Heart right ventricle (tissue), 16 donors: ENCODE measurements at regions not wholly inside any gene's neighbourhood (a gene's known extent, or its start where the extent isn't known, plus 50 kb on each side); places are given as distances from the start of the nearest gene placed in this dataset.

Experiments
- ATAC-seq, 8 donors: fragments of 200-7000 bp; cut with Tn5 transposase; one replicate each; pipeline ENCODE4 v1.9.1; 2020; ENCODE audit warnings: mild to moderate bottlenecking in 8 of 8, moderate library complexity in 8 of 8, moderate number of reproducible peaks in 1 of 8
- DNase-seq, 2 donors: peaks; one replicate each; pipeline ENCODE4 v3.0.0-alpha.2; 2020
- H3K27ac ChIP-seq, 10 donors: fragments of 200-600 bp; sonication (generic) in 2 of 10; one replicate each; pipeline versions ENCODE4 v1.5.0 to v1.8.0; 2020 to 2022; ENCODE audit warnings: mild to moderate bottlenecking in 3 of 10
- H3K27me3 ChIP-seq, 7 donors: fragments of 200-600 bp; one replicate each; pipeline ENCODE4 v1.8.0; 2021 to 2022; ENCODE audit warnings: mild to moderate bottlenecking in 2 of 7
- H3K36me3 ChIP-seq, 9 donors: fragments of 200-600 bp; sonication (generic) in 1 of 9; one replicate each; pipeline versions ENCODE4 v1.5.0 to v1.8.0; 2020 to 2022; ENCODE audit warnings: mild to moderate bottlenecking in 2 of 9
- H3K4me1 ChIP-seq, 9 donors: fragments of 200-600 bp; sonication (generic) in 1 of 9; one replicate each; pipeline versions ENCODE4 v1.5.0 to v1.8.0; 2020 to 2022; ENCODE audit warnings: mild to moderate bottlenecking in 4 of 9
- H3K4me3 ChIP-seq, 10 donors: fragments of 200-600 bp; sonication (generic) in 2 of 10; one replicate each; pipeline versions ENCODE4 v1.5.0 to v1.8.0; 2020 to 2022; ENCODE audit warnings: mild to moderate bottlenecking in 7 of 10, moderate library complexity in 2 of 10
- H3K9me3 ChIP-seq, 11 donors: fragments of 200-600 bp in 10 of 11; sonication (generic) in 2 of 11; one replicate each; pipeline versions ENCODE4 v1.5.0 to v1.8.0; 2013 to 2022; ENCODE audit warnings: mild to moderate bottlenecking in 2 of 11, control low read depth in 1 of 11, moderate library complexity in 1 of 11
- WGBS, 2 donors: extraction: QIAGEN DNeasy Blood & Tissue Kit; methylation state at CpG; one replicate each; pipeline ENCODE4 v1.1.7; 2013; ENCODE audit warnings: inconsistent platforms in 1 of 2; 5-methylcytosine and 5-hydroxymethylcytosine counted together
- intact Hi-C, 10 donors: fragments of 100-400 bp; cut with DNase I; formaldehyde crosslinking; loops; one replicate each; pipeline versions ENCODE4 v1.11.1 to v1.14.2; 2022
- TF ChIP-seq, protein P1 (sequence below), 9 donors: fragments of 200-600 bp; sonication (generic) in 2 of 9; IDR thresholded peaks; one replicate each; pipeline versions ENCODE4 v1.5.0 to v1.8.0; 2021 to 2022; ENCODE audit warnings: antibody characterized with exemption in 9 of 9, mild to moderate bottlenecking in 5 of 9, moderate library complexity in 1 of 9
- donor health status: Arrhythmogenic right ventricular cardiomyopathy.
- donor health status: ischemic (EF 13 %, LVEDD 7.1; RV severe dilation, severe dysfunction).
- donor health status: healthy with polysubstance abuse.
- donor health status: DM: no; HTN: yes; CAD: no.
- donor health status: DM: no; HTN: no; CAD: no.
- donor health status: ischemic (EF 25% LVEDD 6.9; RV normal size, moderate dysfunction).
- donor health status: ischemic (EF 25% LVEDD 5.7; RV mildly dilated, moderate dysfunction).
- donor health status: healthy.
- donor health status: DM: yes; HTN: yes; CAD: no.
- donor health status: Ischemic cardiomyopathy.
- donor health status: ischemic (EF 35%, LVEDD 5.7; RV mildly dilated, moderate dysfunction).
- donor health status: nonischemic (EF 11% LVEDD 7.7; RV severe dilation, severe dysfunction).
- donor health status: DM: yes; HTN: yes; CAD: no.
- donor health status: PGD.
- donor health status: ischemic (EF 29% LVEDD 5.4; RV normal size, mild dysfunction).
- donor health status: nonischemic (EF 23%, LVEDD 6.1; RV moderate dilation, normal function).

DNA sequence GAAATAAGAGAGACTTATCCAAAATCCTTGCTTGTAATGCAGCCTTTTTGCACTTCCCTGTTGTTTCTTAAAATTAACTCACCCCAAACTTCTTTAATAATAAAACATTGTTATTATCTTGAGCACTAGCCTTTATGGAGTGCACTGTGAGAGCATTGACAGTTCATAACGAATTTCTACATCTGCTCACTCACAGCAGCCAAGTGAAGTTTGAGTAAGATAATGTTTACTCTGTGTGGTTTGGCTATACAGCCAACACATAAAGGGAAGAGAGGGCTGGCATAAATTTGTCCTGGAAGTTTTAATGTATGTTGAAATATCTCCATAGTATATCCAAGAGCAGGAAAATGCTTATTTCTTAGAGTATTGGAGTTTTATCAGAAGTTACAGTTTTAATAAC lies 227.9 kb downstream of the FRK start:
- ATAC-seq (no peak), DNase-seq (no peak)
- intact Hi-C loops: no loop called here
- TF ChIP-seq, protein P1, sequence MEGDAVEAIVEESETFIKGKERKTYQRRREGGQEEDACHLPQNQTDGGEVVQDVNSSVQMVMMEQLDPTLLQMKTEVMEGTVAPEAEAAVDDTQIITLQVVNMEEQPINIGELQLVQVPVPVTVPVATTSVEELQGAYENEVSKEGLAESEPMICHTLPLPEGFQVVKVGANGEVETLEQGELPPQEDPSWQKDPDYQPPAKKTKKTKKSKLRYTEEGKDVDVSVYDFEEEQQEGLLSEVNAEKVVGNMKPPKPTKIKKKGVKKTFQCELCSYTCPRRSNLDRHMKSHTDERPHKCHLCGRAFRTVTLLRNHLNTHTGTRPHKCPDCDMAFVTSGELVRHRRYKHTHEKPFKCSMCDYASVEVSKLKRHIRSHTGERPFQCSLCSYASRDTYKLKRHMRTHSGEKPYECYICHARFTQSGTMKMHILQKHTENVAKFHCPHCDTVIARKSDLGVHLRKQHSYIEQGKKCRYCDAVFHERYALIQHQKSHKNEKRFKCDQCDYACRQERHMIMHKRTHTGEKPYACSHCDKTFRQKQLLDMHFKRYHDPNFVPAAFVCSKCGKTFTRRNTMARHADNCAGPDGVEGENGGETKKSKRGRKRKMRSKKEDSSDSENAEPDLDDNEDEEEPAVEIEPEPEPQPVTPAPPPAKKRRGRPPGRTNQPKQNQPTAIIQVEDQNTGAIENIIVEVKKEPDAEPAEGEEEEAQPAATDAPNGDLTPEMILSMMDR (IDR thresholded peaks at IDR 0.05): no peak
- peaks cover 0 to 4% (median 0%) of the 10 kb centered on the region in 7 donors for H3K27me3 ChIP-seq
- no peak overlapping the region for H3K4me3 ChIP-seq
- H3K9me3 ChIP-seq: peaks cover 0 to 5% (median 0%) of the 10 kb centered on the region in 11 donors
- WGBS, 2 donors: 15 to 22% methylated on average over 1 of the region's 1 CpG
- H3K36me3 ChIP-seq: no peaks in the 10 kb centered on the region
- H3K4me1 ChIP-seq: no peaks in the 10 kb centered on the region
- no peak overlapping the region for H3K27ac ChIP-seq

DNA sequence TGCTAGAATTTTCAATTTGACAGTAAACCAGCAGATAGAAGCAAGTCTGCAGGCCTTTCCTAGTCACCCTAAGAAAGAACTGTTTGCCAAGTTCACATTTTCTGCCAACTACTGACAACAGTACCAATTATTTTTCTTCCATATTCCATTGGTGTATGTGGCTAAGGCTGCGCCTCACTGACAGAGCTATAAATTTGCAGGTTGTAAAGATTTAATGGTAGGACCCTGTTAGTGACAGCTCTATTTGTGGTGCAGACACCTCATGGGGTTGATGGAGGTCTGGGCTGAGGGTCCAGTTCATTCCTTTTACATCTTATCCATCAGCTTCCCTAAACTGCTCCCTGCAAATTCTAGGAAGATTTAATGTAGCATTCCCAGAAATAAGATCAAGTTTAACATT lies 228.5 kb downstream of the FRK start:
- intact Hi-C loops: no loop called here
- DNase-seq (no peak), ATAC-seq (no peak)
- WGBS, 2 donors: 92 to 98% methylated on average over 1 of the region's 1 CpG
- peaks cover 0 to 5% (median 0%) of the 10 kb centered on the region in 11 donors for H3K9me3 ChIP-seq
- H3K27me3 ChIP-seq: peaks cover 0 to 4% (median 0%) of the 10 kb centered on the region in 7 donors
- TF ChIP-seq, protein P1 (IDR thresholded peaks at IDR 0.05): no peak
- no peaks in the 10 kb centered on the region for H3K4me1 ChIP-seq
- H3K4me3 ChIP-seq: no peak overlapping the region
- H3K36me3 ChIP-seq: no peaks in the 10 kb centered on the region
- no peak overlapping the region for H3K27ac ChIP-seq

DNA sequence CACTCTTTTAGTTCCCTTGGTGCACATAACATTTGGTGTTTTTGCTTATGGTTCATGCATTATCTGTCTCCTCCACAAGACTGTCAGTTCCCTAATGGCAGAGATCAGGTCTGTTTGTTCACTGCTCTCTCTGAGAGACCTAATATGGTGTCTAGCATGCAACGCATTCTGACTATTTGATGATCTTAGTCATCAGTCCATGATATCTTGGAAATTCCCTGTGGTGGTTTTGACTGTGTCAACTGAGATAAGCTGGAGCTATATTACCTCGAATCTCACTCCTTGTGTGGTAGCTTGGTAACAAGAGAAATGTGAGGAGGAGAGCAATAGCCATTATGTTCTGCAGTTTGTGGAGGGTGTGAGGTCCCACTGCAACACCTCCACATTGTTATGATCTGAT lies 229.8 kb downstream of the FRK start:
- ATAC-seq (no peak), DNase-seq (no peak)
- intact Hi-C loops: no loop called here
- TF ChIP-seq, protein P1 (IDR thresholded peaks at IDR 0.05): no peak
- no peak overlapping the region for H3K27ac ChIP-seq
- peaks cover 0 to 4% (median 0%) of the 10 kb centered on the region in 7 donors for H3K27me3 ChIP-seq
- no peak overlapping the region for H3K4me3 ChIP-seq
- no peaks in the 10 kb centered on the region for H3K4me1 ChIP-seq
- WGBS, 2 donors: 36 to 40% methylated on average over 2 of the region's 2 CpGs
- peaks cover 0 to 1% (median 0%) of the 10 kb centered on the region in 11 donors for H3K9me3 ChIP-seq
- H3K36me3 ChIP-seq: no peaks in the 10 kb centered on the region

DNA sequence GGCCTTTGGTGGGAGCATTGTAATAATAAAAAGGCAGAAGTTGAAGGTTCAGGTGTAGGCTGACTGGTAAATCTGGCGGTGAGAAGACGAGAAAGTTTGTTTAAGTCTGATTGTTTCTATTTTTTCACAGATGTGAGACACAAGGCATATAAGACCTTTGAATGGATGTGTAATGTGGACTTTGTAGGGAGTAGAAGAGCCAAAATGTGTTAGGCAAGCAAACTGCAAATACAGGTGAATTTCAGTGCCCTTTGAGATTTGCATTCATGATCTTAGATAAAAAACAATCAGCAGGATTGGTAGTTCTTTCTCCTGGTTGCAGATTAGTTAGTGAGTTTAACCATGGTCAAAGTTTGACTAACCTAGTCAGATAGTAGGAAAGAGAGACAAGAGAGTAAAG lies 238.9 kb downstream of the FRK start:
- Histone ChIP-seq H3K36me3 (no peaks in the 10 kb centered on the region), H3K27me3 (no peaks in the 10 kb centered on the region), H3K27ac (no peak overlapping the region), H3K4me3 (no peak overlapping the region), H3K9me3 (no peaks in the 10 kb centered on the region), H3K4me1 (no peaks in the 10 kb centered on the region)
- intact Hi-C loops: no loop called here
- DNase-seq (no peak), ATAC-seq (no peak)
- 92 to 96% methylated on average over 2 of the region's 2 CpGs for WGBS, 2 donors
- TF ChIP-seq, protein P1 (IDR thresholded peaks at IDR 0.05): no peak
